Activated CD4-positive, alpha-beta T cell treated with anti-CD3 and anti-CD28 coated beads for 24 hours (primary cell): ENCODE measurements at regions not wholly inside any gene's neighbourhood (a gene's known extent, or its start where the extent isn't known, plus 50 kb on each side); places are given as distances from the start of the nearest gene placed in this dataset.
"Not testable (repeated sequence)": the region's sequence is repeated elsewhere in the genome, so short reads cannot be mapped to it uniquely, and the experiment has no call there.

ENCODE experiments used
- DNase-seq, 2 donors: peaks; one replicate each; pipeline ENCODE4 v3.0.0-alpha.2; 2020; ENCODE audit warnings: low read depth in 2 of 2

GRCh38 chr3:110323349-110323748 lies 748.3 kb upstream of the NECTIN3 start:
- no peak for DNase-seq

- DNase-seq, result no peak
Measured at GRCh38 chr3:110324171-110324705, 747.4 kb upstream of the NECTIN3 start.

GRCh38 chr3:110327870-110328269 lies 743.7 kb upstream of the NECTIN3 start:
- no peak for DNase-seq

GRCh38 chr3:110331562-110331961 lies 740.1 kb upstream of the NECTIN3 start:
- DNase-seq, result not testable (repeated sequence)

- DNase-seq, result no peak
Measured at GRCh38 chr3:110332629-110333028, 739.0 kb upstream of the NECTIN3 start.

GRCh38 chr3:110341047-110341446 lies 730.6 kb upstream of the NECTIN3 start:
- DNase-seq, result no peak

- no peak for DNase-seq
Measured at GRCh38 chr3:110343376-110343775, 728.2 kb upstream of the NECTIN3 start.

- DNase-seq, result no peak
Measured at GRCh38 chr3:110343945-110344344, 727.7 kb upstream of the NECTIN3 start.

- no peak for DNase-seq
Measured at GRCh38 chr3:110344487-110344886, 727.1 kb upstream of the NECTIN3 start.

- no peak for DNase-seq
Measured at GRCh38 chr3:110344897-110345767, 726.5 kb upstream of the NECTIN3 start.

- DNase-seq, result no peak
Measured at GRCh38 chr3:110349295-110349694, 722.3 kb upstream of the NECTIN3 start.

- no peak for DNase-seq
Measured at GRCh38 chr3:110352841-110353604, 718.6 kb upstream of the NECTIN3 start.

- no peak for DNase-seq
Measured at GRCh38 chr3:110362751-110363150, 708.9 kb upstream of the NECTIN3 start.

- DNase-seq, result not testable (repeated sequence)
Measured at GRCh38 chr3:110367289-110367688, 704.3 kb upstream of the NECTIN3 start.

- DNase-seq, result no peak
Measured at GRCh38 chr3:110375751-110376518, 695.7 kb upstream of the NECTIN3 start.

GRCh38 chr3:110378481-110378880 lies 693.1 kb upstream of the NECTIN3 start:
- no peak for DNase-seq

- no peak for DNase-seq
Measured at GRCh38 chr3:110381992-110382391, 689.6 kb upstream of the NECTIN3 start.

- no peak for DNase-seq
Measured at GRCh38 chr3:110383356-110383755, 688.3 kb upstream of the NECTIN3 start.

- no peak for DNase-seq
Measured at GRCh38 chr3:110384601-110385000, 687.0 kb upstream of the NECTIN3 start.

GRCh38 chr3:110389005-110389404 lies 682.6 kb upstream of the NECTIN3 start:
- no peak for DNase-seq

GRCh38 chr3:110390372-110390771 lies 681.2 kb upstream of the NECTIN3 start:
- DNase-seq, result no peak

- no peak for DNase-seq
Measured at GRCh38 chr3:110391042-110391441, 680.6 kb upstream of the NECTIN3 start.
